ENCODE measurements at regions not wholly inside any gene's neighbourhood (a gene's known extent, or its start where the extent isn't known, plus 50 kb on each side); places are given as distances from the start of the nearest gene placed in this dataset.
"Not testable (repeated sequence)": the region's sequence is repeated elsewhere in the genome, so short reads cannot be mapped to it uniquely, and the experiment has no call there.

DNA sequence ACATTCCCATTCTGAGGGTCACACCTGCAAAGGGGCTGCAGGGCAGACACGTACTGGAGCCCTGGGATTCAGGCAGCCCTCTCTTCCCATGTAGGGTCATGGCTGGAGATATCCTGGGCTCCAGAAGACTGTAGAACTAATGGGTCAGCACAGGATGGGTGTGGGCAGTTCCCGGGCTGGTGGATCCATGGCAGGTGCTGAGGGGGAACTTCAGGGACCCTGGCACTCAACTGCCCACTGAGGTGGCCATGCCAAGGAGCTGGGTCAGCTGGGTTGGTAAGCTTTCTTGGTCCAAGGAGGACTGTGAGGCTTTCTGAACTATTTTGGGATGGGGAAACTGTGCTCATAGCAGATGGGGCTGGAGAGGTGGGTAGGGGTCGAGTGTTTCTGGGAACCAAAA is 183.4 kb upstream of the RTL1 start:
- H3K4me3 ChIP-seq (ENCODE audit: low read length), result no peak overlapping the region
- peaks cover 10% of the 10 kb centered on the region for H3K9me3 ChIP-seq (ENCODE audit: control insufficient read depth, low read length)
- H3K36me3 ChIP-seq (ENCODE audit: control insufficient read depth, insufficient read depth, low read length, severe bottlenecking), result no peaks in the 10 kb centered on the region
- H3K9ac ChIP-seq (ENCODE audit: low read length), result no peak overlapping the region
- H3K4me1 ChIP-seq (ENCODE audit: control insufficient read depth, insufficient read depth, low read length), result peaks cover 6% of the 10 kb centered on the region
- DNase-seq (ENCODE audit: low read depth), result no peak
- peaks cover 27% of the 10 kb centered on the region for H3K27me3 ChIP-seq (replicated peaks; ENCODE audit: control insufficient read depth, insufficient read depth, low read length)

DNA sequence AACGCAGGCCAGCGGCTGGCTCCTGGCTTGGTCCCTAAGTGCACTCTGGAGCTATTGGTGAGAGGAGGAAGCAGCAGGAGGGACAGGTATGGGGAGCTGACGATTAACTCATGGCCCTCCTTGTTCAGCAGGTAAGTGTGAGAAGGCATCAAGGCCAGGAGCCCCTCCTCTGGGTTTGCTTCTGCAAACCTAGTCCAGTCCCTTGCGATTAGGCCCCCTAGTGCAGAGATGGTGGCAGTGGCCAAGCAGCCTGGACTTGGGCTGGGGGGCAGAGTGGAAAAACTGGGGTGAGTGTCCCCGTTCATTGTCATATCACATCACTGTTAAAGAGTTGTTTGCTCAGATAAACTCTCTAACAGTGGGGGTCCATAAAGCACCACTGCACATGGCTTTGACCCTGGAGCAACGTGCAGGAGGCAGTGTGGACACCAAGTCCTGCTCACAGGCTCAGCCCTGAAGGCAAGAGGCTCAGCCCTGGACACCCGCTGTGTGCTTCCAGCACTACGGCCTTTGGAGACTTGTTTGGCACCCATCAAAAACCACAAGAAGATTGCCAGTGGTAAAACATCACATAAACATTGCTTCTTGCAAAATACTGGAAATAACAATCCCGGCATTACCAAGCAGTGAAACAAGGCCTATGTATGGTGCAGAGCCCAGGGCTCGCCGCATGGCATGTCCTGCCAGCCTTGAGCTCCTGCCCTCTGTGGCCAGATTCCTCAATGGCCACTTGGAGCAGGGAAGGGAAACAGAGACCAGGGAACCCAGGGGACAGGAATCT is 184.3 kb upstream of the RTL1 start:
- DNase-seq (ENCODE audit: low read depth), result no peak
- H3K9ac ChIP-seq (ENCODE audit: low read length), result no peak overlapping the region
- H3K36me3 ChIP-seq (ENCODE audit: control insufficient read depth, insufficient read depth, low read length, severe bottlenecking), result no peaks in the 10 kb centered on the region
- H3K4me1 ChIP-seq (ENCODE audit: control insufficient read depth, insufficient read depth, low read length), result peaks cover 6% of the 10 kb centered on the region
- H3K27me3 ChIP-seq (replicated peaks; ENCODE audit: control insufficient read depth, insufficient read depth, low read length), result peaks cover 18% of the 10 kb centered on the region
- H3K9me3 ChIP-seq (ENCODE audit: control insufficient read depth, low read length), result peaks cover 10% of the 10 kb centered on the region
- H3K4me3 ChIP-seq (ENCODE audit: low read length), result no peak overlapping the region

DNA sequence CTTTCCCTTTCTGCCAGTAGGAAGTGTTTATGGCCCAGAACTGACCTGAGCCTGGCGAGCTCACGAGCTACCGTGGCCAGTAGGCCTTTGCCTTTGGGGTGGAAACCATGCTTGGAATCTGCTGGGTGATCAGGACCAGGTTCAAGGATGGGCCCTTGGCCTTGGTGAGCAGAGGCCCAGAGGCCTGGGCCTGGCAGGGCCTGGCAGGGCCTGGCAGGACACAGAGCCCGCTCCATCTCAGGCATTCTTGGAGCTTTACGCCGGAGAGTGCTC is 184.8 kb upstream of the RTL1 start:
- H3K4me3 ChIP-seq (ENCODE audit: low read length), result no peak overlapping the region
- H3K4me1 ChIP-seq (ENCODE audit: control insufficient read depth, insufficient read depth, low read length), result peaks cover 6% of the 10 kb centered on the region
- H3K9ac ChIP-seq (ENCODE audit: low read length), result no peak overlapping the region
- peaks cover 10% of the 10 kb centered on the region for H3K9me3 ChIP-seq (ENCODE audit: control insufficient read depth, low read length)
- H3K27me3 ChIP-seq (replicated peaks; ENCODE audit: control insufficient read depth, insufficient read depth, low read length), result peaks cover 13% of the 10 kb centered on the region
- DNase-seq (ENCODE audit: low read depth), result no peak
- no peaks in the 10 kb centered on the region for H3K36me3 ChIP-seq (ENCODE audit: control insufficient read depth, insufficient read depth, low read length, severe bottlenecking)

DNA sequence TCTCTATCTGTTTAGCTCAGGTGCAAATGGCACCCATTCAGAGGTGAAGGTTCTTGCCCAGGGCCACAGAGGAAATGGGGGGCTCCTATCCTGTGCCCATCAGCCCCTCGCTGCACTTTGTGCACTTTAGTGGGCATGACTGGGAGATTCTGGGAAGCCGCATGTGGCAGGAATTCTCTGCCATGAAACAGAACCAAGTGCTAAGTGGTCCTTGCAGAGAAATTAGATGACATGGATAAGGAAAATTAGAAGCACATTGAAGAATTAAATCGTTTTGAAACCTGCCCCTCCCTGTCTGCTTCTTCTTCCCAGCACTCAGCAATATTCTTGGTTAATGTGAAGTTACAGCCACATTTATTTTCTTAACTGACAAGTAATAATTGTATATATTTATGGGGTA is 185.2 kb upstream of the RTL1 start:
- Histone ChIP-seq H3K27me3 (replicated peaks; ENCODE audit: control insufficient read depth, insufficient read depth, low read length) (peaks cover 10% of the 10 kb centered on the region), H3K4me1 (ENCODE audit: control insufficient read depth, insufficient read depth, low read length) (peaks cover 6% of the 10 kb centered on the region), H3K36me3 (ENCODE audit: control insufficient read depth, insufficient read depth, low read length, severe bottlenecking) (no peaks in the 10 kb centered on the region), H3K9ac (ENCODE audit: low read length) (no peak overlapping the region), H3K4me3 (ENCODE audit: low read length) (no peak overlapping the region), H3K9me3 (ENCODE audit: control insufficient read depth, low read length) (peaks cover 10% of the 10 kb centered on the region)
- DNase-seq (ENCODE audit: low read depth), result no peak

DNA sequence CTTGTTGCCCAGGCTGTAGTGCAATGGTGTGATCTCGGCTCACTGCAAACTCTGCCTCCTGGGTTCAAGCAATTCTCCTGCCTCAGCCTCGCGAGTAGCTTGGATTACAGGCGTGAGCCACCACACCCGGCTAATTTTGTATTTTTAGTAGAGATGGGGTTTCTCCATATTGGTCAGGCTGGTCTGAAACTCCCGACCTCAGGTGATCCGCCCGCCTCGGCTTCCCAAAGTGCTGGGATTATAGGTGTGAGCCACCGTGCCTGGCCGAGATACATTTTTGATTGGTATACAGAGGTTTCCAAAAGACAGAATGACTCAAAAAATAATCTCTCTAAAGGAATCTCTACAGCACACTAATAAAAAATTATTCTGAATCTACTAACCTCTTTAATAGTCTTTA is 187.0 kb upstream of the RTL1 start:
- H3K4me1 ChIP-seq (ENCODE audit: control insufficient read depth, insufficient read depth, low read length); H3K27me3 ChIP-seq (replicated peaks; ENCODE audit: control insufficient read depth, insufficient read depth, low read length); H3K4me3 ChIP-seq (ENCODE audit: low read length); H3K9ac ChIP-seq (ENCODE audit: low read length); DNase-seq (ENCODE audit: low read depth); H3K36me3 ChIP-seq (ENCODE audit: control insufficient read depth, insufficient read depth, low read length, severe bottlenecking): not testable (repeated sequence)
- peaks cover 10% of the 10 kb centered on the region for H3K9me3 ChIP-seq (ENCODE audit: control insufficient read depth, low read length)

DNA sequence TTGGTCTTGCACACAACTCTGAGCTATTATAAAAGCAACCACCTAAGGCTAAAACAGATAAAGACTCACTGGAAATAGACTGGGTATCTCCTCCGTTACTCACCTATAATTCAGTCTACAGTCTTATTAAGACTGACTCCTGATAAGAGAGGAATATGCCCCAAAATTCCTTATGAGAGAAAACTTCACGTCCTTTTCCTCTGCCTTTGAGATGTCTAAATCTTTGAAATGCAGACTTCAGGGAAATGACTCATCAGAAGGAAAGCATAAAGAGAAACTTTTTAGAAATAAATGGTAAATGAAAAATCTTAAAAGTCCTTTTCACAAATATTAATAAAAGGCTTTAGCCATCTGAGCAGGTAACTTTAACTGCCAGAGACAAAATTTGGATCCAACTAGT is 187.5 kb upstream of the RTL1 start:
- Histone ChIP-seq H3K4me3 (ENCODE audit: low read length) (no peak overlapping the region), H3K9ac (ENCODE audit: low read length) (no peak overlapping the region), H3K9me3 (ENCODE audit: control insufficient read depth, low read length) (peaks cover 9% of the 10 kb centered on the region), H3K4me1 (ENCODE audit: control insufficient read depth, insufficient read depth, low read length) (peaks cover 6% of the 10 kb centered on the region), H3K36me3 (ENCODE audit: control insufficient read depth, insufficient read depth, low read length, severe bottlenecking) (no peaks in the 10 kb centered on the region), H3K27me3 (replicated peaks; ENCODE audit: control insufficient read depth, insufficient read depth, low read length) (peaks cover 7% of the 10 kb centered on the region)
- DNase-seq (ENCODE audit: low read depth), result peak; percentile 21

DNA sequence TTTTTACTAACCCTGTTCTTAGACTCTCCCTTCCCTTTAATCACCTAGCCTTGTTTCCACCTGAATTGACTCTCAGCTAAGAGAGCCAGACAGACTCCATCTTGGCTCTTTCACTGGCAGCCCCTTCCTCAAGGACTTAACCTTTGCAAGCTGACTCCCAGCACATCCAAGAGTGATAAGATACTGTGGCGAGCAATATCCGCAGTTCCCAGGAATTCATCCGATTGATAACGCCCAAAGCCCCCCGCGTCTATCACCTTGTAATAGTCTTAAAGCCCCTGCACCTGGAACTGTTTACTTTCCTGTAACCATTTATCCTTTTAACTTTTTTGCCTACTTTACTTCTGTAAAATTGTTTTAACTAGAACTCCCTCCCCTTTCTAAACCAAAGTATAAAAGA is 191.4 kb upstream of the RTL1 start:
- not testable (repeated sequence) for H3K9me3 ChIP-seq (ENCODE audit: control insufficient read depth, low read length); H3K9ac ChIP-seq (ENCODE audit: low read length); H3K4me1 ChIP-seq (ENCODE audit: control insufficient read depth, insufficient read depth, low read length); H3K36me3 ChIP-seq (ENCODE audit: control insufficient read depth, insufficient read depth, low read length, severe bottlenecking); DNase-seq (ENCODE audit: low read depth); H3K4me3 ChIP-seq (ENCODE audit: low read length)
- H3K27me3 ChIP-seq (replicated peaks; ENCODE audit: control insufficient read depth, insufficient read depth, low read length), result peaks cover 25% of the 10 kb centered on the region

DNA sequence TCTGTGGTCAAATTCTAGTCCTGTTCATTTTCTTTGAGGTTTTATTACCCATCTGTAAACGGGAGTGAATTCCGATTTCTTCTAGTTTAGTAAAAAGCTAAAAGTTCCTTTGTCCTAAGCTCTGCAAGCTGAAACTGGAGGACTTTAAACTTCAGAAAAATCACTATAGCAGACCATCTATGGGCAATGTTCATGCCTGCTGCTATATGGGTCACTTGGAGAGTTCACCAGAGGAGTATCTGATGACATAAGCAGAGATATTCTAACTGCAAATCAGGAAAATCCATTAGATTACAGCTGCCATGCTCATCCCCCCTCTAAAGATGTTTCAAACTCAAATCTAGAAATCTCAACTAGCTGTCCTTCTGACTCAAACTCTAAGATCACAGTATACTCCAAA is 193.0 kb upstream of the RTL1 start:
- DNase-seq (ENCODE audit: low read depth), result no peak
- Histone ChIP-seq H3K4me3 (ENCODE audit: low read length) (no peak overlapping the region), H3K9me3 (ENCODE audit: control insufficient read depth, low read length) (peaks cover 12% of the 10 kb centered on the region), H3K4me1 (ENCODE audit: control insufficient read depth, insufficient read depth, low read length) (no peaks in the 10 kb centered on the region), H3K27me3 (replicated peaks; ENCODE audit: control insufficient read depth, insufficient read depth, low read length) (peaks cover 25% of the 10 kb centered on the region), H3K9ac (ENCODE audit: low read length) (no peak overlapping the region), H3K36me3 (ENCODE audit: control insufficient read depth, insufficient read depth, low read length, severe bottlenecking) (no peaks in the 10 kb centered on the region)

DNA sequence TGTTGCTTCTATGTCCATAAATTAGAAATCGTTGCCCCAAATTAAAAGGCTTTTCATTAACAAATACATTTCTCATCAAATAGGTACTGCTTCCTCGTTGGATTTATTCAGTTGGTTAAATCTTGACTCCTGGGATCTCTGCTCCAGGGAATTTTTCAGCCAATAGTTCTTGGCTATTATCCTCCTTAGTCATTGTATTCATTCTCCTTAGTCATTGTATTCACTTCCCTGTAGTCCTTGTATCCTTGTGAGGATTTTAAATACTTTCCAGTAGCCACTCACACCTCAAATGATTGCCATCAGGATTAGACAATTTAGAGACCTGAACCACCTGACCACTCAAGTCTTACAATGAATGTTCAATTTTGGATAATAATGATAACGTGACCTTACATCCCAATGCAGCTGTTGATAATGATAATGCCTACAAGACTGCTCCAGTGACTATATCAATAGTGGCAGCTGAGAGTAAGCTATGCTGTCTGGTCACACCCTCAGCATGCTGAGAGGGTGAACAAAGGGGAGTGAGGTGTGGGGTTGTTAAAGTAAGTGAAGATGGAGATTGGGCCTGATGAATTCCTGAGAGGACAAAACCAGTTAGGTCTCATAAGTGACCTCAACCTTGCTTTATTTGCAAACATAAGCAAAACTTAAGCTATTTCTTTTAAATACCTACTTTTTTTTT is 193.7 kb upstream of the RTL1 start:
- DNase-seq (ENCODE audit: low read depth), result no peak
- H3K4me3 ChIP-seq (ENCODE audit: low read length), result no peak overlapping the region
- H3K9ac ChIP-seq (ENCODE audit: low read length), result no peak overlapping the region
- H3K27me3 ChIP-seq (replicated peaks; ENCODE audit: control insufficient read depth, insufficient read depth, low read length), result peaks cover 25% of the 10 kb centered on the region
- H3K9me3 ChIP-seq (ENCODE audit: control insufficient read depth, low read length), result peaks cover 12% of the 10 kb centered on the region
- H3K4me1 ChIP-seq (ENCODE audit: control insufficient read depth, insufficient read depth, low read length), result no peaks in the 10 kb centered on the region
- H3K36me3 ChIP-seq (ENCODE audit: control insufficient read depth, insufficient read depth, low read length, severe bottlenecking), result no peaks in the 10 kb centered on the region

DNA sequence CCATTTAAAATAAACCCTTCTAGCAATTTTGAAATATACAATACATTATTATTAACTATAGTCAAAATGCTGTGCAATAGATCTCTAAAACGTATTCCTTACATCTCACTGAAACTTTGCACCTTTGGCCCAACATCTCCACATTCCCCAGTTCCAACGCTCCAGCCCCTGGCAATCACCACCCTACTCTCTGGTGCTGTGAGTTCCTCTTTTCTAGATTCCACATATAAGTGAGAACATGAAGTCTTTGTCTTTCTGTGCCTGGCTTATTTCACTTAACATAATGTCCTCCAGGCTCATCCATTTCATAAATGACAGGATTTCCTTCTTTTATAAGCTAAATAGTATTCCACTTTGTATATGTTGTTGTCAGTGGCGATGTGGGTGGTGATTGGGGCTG is 194.7 kb upstream of the RTL1 start:
- Histone ChIP-seq H3K9me3 (ENCODE audit: control insufficient read depth, low read length) (peaks cover 12% of the 10 kb centered on the region), H3K9ac (ENCODE audit: low read length) (no peak overlapping the region), H3K4me1 (ENCODE audit: control insufficient read depth, insufficient read depth, low read length) (no peaks in the 10 kb centered on the region), H3K27me3 (replicated peaks; ENCODE audit: control insufficient read depth, insufficient read depth, low read length) (peaks cover 25% of the 10 kb centered on the region), H3K36me3 (ENCODE audit: control insufficient read depth, insufficient read depth, low read length, severe bottlenecking) (no peaks in the 10 kb centered on the region), H3K4me3 (ENCODE audit: low read length) (no peak overlapping the region)
- no peak for DNase-seq (ENCODE audit: low read depth)

DNA sequence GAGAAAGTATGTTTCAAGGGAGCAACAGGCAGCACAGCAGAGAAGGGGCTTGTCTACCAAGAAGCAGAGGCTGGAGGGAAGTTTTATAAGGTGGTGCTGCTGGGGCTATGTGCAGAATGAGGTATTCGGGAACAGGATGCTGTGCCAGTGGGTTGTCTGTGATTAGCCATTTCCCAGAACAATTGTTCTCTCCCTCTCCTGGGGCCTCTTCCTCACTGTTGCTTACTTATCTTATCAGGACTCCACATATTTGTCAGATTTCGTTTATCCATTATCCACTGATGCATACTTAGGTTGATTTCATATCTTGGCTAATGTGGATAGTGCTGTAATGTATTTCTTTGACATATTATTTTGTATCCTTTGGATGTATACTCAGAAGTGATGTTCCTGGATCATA is 195.1 kb upstream of the RTL1 start:
- H3K4me3 ChIP-seq (ENCODE audit: low read length), result no peak overlapping the region
- no peaks in the 10 kb centered on the region for H3K4me1 ChIP-seq (ENCODE audit: control insufficient read depth, insufficient read depth, low read length)
- no peak for DNase-seq (ENCODE audit: low read depth)
- peaks cover 12% of the 10 kb centered on the region for H3K9me3 ChIP-seq (ENCODE audit: control insufficient read depth, low read length)
- H3K36me3 ChIP-seq (ENCODE audit: control insufficient read depth, insufficient read depth, low read length, severe bottlenecking), result no peaks in the 10 kb centered on the region
- H3K27me3 ChIP-seq (replicated peaks; ENCODE audit: control insufficient read depth, insufficient read depth, low read length), result peaks cover 25% of the 10 kb centered on the region
- H3K9ac ChIP-seq (ENCODE audit: low read length), result no peak overlapping the region

All from adipocyte (in vitro differentiated cells).